Right lobe of liver (tissue), 6 donors: ENCODE measurements at regions not wholly inside any gene's neighbourhood (a gene's known extent, or its start where the extent isn't known, plus 50 kb on each side); places are given as distances from the start of the nearest gene placed in this dataset.

ENCODE experiments used
- ATAC-seq, 4 donors: fragments of 200-7000 bp; cut with Tn5 transposase; one replicate each; pipeline ENCODE4 v1.9.1; 2020; ENCODE audit warnings: mild to moderate bottlenecking in 4 of 4, moderate library complexity in 4 of 4
- DNase-seq, 3 donors: peaks; one replicate each; pipeline ENCODE4 v3.0.0-alpha.2; 2020
- H3K27ac ChIP-seq, 3 donors: fragments of 200-600 bp; one replicate each; pipeline ENCODE4 v1.8.0; 2022
- H3K27me3 ChIP-seq, 2 donors: fragments of 200-600 bp; one replicate each; pipeline ENCODE4 v1.8.0; 2022
- H3K36me3 ChIP-seq, 4 donors: fragments of 200-600 bp; sonication (generic) in 1 of 4; one replicate each; pipeline versions ENCODE4 v1.5.1 to v1.8.0; 2017 to 2022; ENCODE audit warnings: control low read depth in 1 of 4
- H3K4me1 ChIP-seq, 4 donors: fragments of 200-600 bp; sonication (generic) in 1 of 4; one replicate each; pipeline versions ENCODE4 v1.5.1 to v1.8.0; 2017 to 2022; ENCODE audit warnings: control low read depth in 1 of 4
- H3K4me3 ChIP-seq, 3 donors: fragments of 200-600 bp; one replicate each; pipeline ENCODE4 v1.8.0; 2022
- H3K9me3 ChIP-seq, 4 donors: fragments of 200-600 bp; sonication (generic) in 1 of 4; one replicate each; pipeline versions ENCODE4 v1.5.1 to v1.8.0; 2017 to 2022; ENCODE audit warnings: control low read depth in 1 of 4
- CTCF ChIP-seq, 4 donors: fragments of 200-600 bp in 3 of 4; fragments of 450-650 bp in 1 of 4; IDR thresholded peaks; one replicate each; pipeline versions ENCODE4 v1.5.1 to v1.8.0; 2016 to 2022; ENCODE audit warnings: antibody characterized with exemption in 4 of 4, mild to moderate bottlenecking in 2 of 4
- POLR2A ChIP-seq: fragments of 450-650 bp; IDR thresholded peaks from one replicate; pipeline ENCODE4 v1.6.1; 2017; ENCODE audit warnings: antibody characterized with exemption, mild to moderate bottlenecking
- WGBS: methylation state at CpG from one replicate; pipeline ENCODE4 v1.1.6; 2018; ENCODE audit warnings: low coverage, low lambda C conversion rate; ENCODE audit not compliant: insufficient coverage; ENCODE audit errors: missing lambda C conversion rate; 5-methylcytosine and 5-hydroxymethylcytosine counted together
- intact Hi-C, 2 donors: fragments of 100-400 bp; cut with DNase I; formaldehyde crosslinking; loops; one replicate each; pipeline versions ENCODE4 v1.11.2 to v1.14.1; 2022
- donor health status: DM: no; HTN: yes; CAD: no.
- donor health status: DM: no; HTN: no; CAD: no.
- donor health status: DM: no; HTN: no; CAD: no.
- donor health status: DM: no; HTN: yes; CAD: no.
- donor health status: DM: no; HTN: yes; CAD: no.

- Histone ChIP-seq H3K27ac (no peak overlapping the region), H3K4me3 (no peak overlapping the region), H3K36me3 (no peaks in the 10 kb centered on the region), H3K4me1 (no peaks in the 10 kb centered on the region), H3K27me3 (no peaks in the 10 kb centered on the region), H3K9me3 (no peaks in the 10 kb centered on the region)
- TF ChIP-seq POLR2A (no peak), CTCF (IDR thresholded peaks at IDR 0.05) (no peak)
- DNase-seq (no peak), ATAC-seq (no peak)
- intact Hi-C loops = no loop called here
- WGBS = 17% methylated on average over 1 of the region's 1 CpG
Measured at GRCh38 chr13:65977525-65977924, 1252.6 kb downstream of the PCDH9 start.

GRCh38 chr13:65971541-65971940, 1258.6 kb downstream of the PCDH9 start:
- no peak overlapping the region for H3K27ac ChIP-seq
- 38% methylated on average over 3 of the region's 3 CpGs for WGBS
- no peaks in the 10 kb centered on the region for H3K9me3 ChIP-seq
- DNase-seq = no peak
- no peaks in the 10 kb centered on the region for H3K4me1 ChIP-seq
- no peaks in the 10 kb centered on the region for H3K27me3 ChIP-seq
- ATAC-seq = no peak
- intact Hi-C loops = no loop called here
- no peaks in the 10 kb centered on the region for H3K36me3 ChIP-seq
- TF ChIP-seq CTCF (IDR thresholded peaks at IDR 0.05) = no peak
- no peak for TF ChIP-seq POLR2A
- H3K4me3 ChIP-seq = no peak overlapping the region

GRCh38 chr13:65966991-65967451, 1263.1 kb downstream of the PCDH9 start:
- Histone ChIP-seq H3K36me3 (no peaks in the 10 kb centered on the region), H3K27ac (no peak overlapping the region), H3K27me3 (no peaks in the 10 kb centered on the region), H3K4me3 (no peak overlapping the region), H3K9me3 (no peaks in the 10 kb centered on the region), H3K4me1 (no peaks in the 10 kb centered on the region)
- intact Hi-C loops = no loop called here
- TF ChIP-seq CTCF (IDR thresholded peaks at IDR 0.05) (peak in 3 of 4 donors; percentile 6 to 11 (median 8)), POLR2A (no peak)
- ATAC-seq = peak in 2 of 4 donors; percentile 23 to 27
- 46% methylated on average over 3 of the region's 3 CpGs for WGBS
- DNase-seq = no peak

GRCh38 chr13:65965501-65965900, 1264.6 kb downstream of the PCDH9 start:
- Histone ChIP-seq H3K27me3 (no peaks in the 10 kb centered on the region), H3K4me1 (no peaks in the 10 kb centered on the region), H3K36me3 (no peaks in the 10 kb centered on the region), H3K27ac (no peak overlapping the region), H3K4me3 (no peak overlapping the region), H3K9me3 (no peaks in the 10 kb centered on the region)
- DNase-seq (no peak), ATAC-seq (no peak)
- 63% methylated on average over 2 of the region's 2 CpGs for WGBS
- TF ChIP-seq CTCF (IDR thresholded peaks at IDR 0.05) = no peak
- no peak for TF ChIP-seq POLR2A
- intact Hi-C loops = no loop called here

- Histone ChIP-seq H3K4me1 (no peaks in the 10 kb centered on the region), H3K9me3 (no peaks in the 10 kb centered on the region), H3K27ac (no peak overlapping the region), H3K4me3 (no peak overlapping the region), H3K36me3 (no peaks in the 10 kb centered on the region), H3K27me3 (no peaks in the 10 kb centered on the region)
- ATAC-seq (no peak), DNase-seq (no peak)
- intact Hi-C loops = no loop called here
- 38% methylated on average over 1 of the region's 1 CpG for WGBS
- TF ChIP-seq CTCF (IDR thresholded peaks at IDR 0.05) = no peak
- TF ChIP-seq POLR2A = no peak
Measured at GRCh38 chr13:65964672-65965071, 1265.5 kb downstream of the PCDH9 start.
